ENCODE measurements at regions not wholly inside any gene's neighbourhood (a gene's known extent, or its start where the extent isn't known, plus 50 kb on each side); places are given as distances from the start of the nearest gene placed in this dataset.
A peak's percentile ranks its signal among the peaks of the same experiment; 100 is the strongest.

- ChIA-PET CTCF (no interaction called here), POLR2A (no interaction called here)
- intact Hi-C loops (cut with micrococcal nuclease): no loop called here
Observed at GRCh38 chr5:82747986-82748385, 329.2 kb downstream of the TMEM167A start.

GRCh38 chr5:82745016-82745415 lies 332.2 kb downstream of the TMEM167A start:
- H3K36me3 Mint-ChIP-seq: peaks cover 0 to 1% (median 0%) of the 10 kb centered on the region in 5 donors
- intact Hi-C loops (cut with micrococcal nuclease): no loop called here
- H3K9me3 Mint-ChIP-seq: peaks cover 0 to 2% (median 0%) of the 10 kb centered on the region in 11 donors
- H3K4me3 ChIP-seq (ENCODE audit: low read length): no peak overlapping the region
- no peaks in the 10 kb centered on the region for H3K36me3 ChIP-seq (ENCODE audit: control insufficient read depth in 2 of 3, insufficient read depth in 3 of 3, low read length in 3 of 3)
- CTCF ChIA-PET: no interaction called here
- no peak overlapping the region for H3K4me3 Mint-ChIP-seq
- ATAC-seq (no peak), DNase-seq (no peak)
- peaks cover 0 to 4% (median 0%) of the 10 kb centered on the region in 5 donors for H3K27me3 Mint-ChIP-seq
- H3K4me1 Mint-ChIP-seq: peaks cover 15 to 22% (median 21%) of the 10 kb centered on the region in 7 donors
- H3K27ac Mint-ChIP-seq: no peak overlapping the region
- H3K27me3 ChIP-seq (ENCODE audit: control insufficient read depth in 2 of 2, insufficient read depth in 2 of 2, low read length in 2 of 2): no peaks in the 10 kb centered on the region
- H3K9me3 ChIP-seq (ENCODE audit: control insufficient read depth in 2 of 3, low read length in 3 of 3): no peaks in the 10 kb centered on the region
- POLR2A ChIA-PET: no interaction called here
- peaks cover 0 to 17% of the 10 kb centered on the region in 2 donors for H3K4me1 ChIP-seq (ENCODE audit: control insufficient read depth in 2 of 2, insufficient read depth in 2 of 2, low read length in 2 of 2)
- H3K27ac ChIP-seq (ENCODE audit: low read depth, low read length): no peak overlapping the region

More at GRCh38 chr5:82747986-82748385, 329.2 kb downstream of the TMEM167A start:
- ATAC-seq (no peak), DNase-seq (no peak)
- Histone ChIP-seq H3K36me3 (ENCODE audit: control insufficient read depth in 2 of 3, insufficient read depth in 3 of 3, low read length in 3 of 3) (no peaks in the 10 kb centered on the region), H3K27ac (ENCODE audit: low read depth, low read length) (no peak overlapping the region), H3K4me3 (ENCODE audit: low read length) (no peak overlapping the region), H3K9me3 (ENCODE audit: control insufficient read depth in 2 of 3, low read length in 3 of 3) (no peaks in the 10 kb centered on the region), H3K4me1 (ENCODE audit: control insufficient read depth in 2 of 2, insufficient read depth in 2 of 2, low read length in 2 of 2) (peaks cover 0 to 17% of the 10 kb centered on the region in 2 donors), H3K27me3 (ENCODE audit: control insufficient read depth in 2 of 2, insufficient read depth in 2 of 2, low read length in 2 of 2) (no peaks in the 10 kb centered on the region)
- Mint-ChIP-seq H3K4me3 (peak overlapping the region in 3 of 10 donors; percentile 1 to 34 (median 12)), H3K9me3 (peaks cover 0 to 7% (median 0%) of the 10 kb centered on the region in 11 donors), H3K36me3 (peaks cover 0 to 6% (median 0%) of the 10 kb centered on the region in 5 donors), H3K27me3 (peaks cover 0 to 4% (median 0%) of the 10 kb centered on the region in 5 donors), H3K27ac (peak overlapping the region in 5 of 9 donors; percentile 2 to 84 (median 3)), H3K4me1 (peaks cover 15 to 22% (median 21%) of the 10 kb centered on the region in 7 donors)

DNA sequence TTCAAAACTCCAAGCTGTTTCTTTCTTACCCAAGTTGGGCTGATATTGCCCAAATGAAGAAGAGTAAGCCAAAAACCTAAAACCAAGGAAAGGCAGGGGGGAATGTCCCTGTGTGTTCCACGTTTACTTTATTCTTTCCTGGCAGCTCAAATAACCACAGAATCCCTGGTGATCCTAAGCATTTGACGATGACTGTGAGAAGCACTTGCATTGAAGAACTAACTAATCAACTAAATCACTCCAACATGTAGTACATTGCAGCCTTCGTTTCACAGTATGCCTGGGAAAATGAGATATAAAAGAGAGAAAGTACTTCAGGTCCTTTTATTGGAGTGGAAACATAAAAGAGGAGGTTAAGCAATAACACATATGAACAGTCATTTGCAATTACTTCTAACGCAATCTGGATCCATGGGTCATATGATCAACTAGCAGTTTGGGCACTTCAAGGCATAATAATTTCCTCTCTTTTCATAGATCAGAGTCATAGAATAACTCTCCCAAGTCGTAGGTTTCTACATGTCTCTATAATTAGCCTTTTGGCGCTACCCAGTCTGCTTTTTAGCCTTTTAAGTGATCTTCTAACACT lies 338.4 kb downstream of the TMEM167A start:
- ATAC-seq (no peak), DNase-seq (no peak)
- no peak overlapping the region for H3K27ac ChIP-seq (ENCODE audit: low read depth, low read length)
- Mint-ChIP-seq H3K4me3 (no peak overlapping the region), H3K36me3 (no peaks in the 10 kb centered on the region), H3K4me1 (peaks cover 0 to 2% (median 0%) of the 10 kb centered on the region in 7 donors), H3K27me3 (peaks cover 0 to 4% (median 3%) of the 10 kb centered on the region in 5 donors), H3K27ac (no peak overlapping the region), H3K9me3 (peaks cover 0 to 2% (median 0%) of the 10 kb centered on the region in 11 donors)
- H3K4me3 ChIP-seq (ENCODE audit: low read length): no peak overlapping the region
- no peaks in the 10 kb centered on the region for H3K9me3 ChIP-seq (ENCODE audit: control insufficient read depth in 2 of 3, low read length in 3 of 3)
- ChIA-PET POLR2A (no interaction called here), CTCF (no interaction called here)
- H3K36me3 ChIP-seq (ENCODE audit: control insufficient read depth in 2 of 3, insufficient read depth in 3 of 3, low read length in 3 of 3): no peaks in the 10 kb centered on the region
- intact Hi-C loops (cut with micrococcal nuclease): no loop called here
- no peaks in the 10 kb centered on the region for H3K4me1 ChIP-seq (ENCODE audit: control insufficient read depth in 2 of 2, insufficient read depth in 2 of 2, low read length in 2 of 2)
- no peaks in the 10 kb centered on the region for H3K27me3 ChIP-seq (ENCODE audit: control insufficient read depth in 2 of 2, insufficient read depth in 2 of 2, low read length in 2 of 2)

GRCh38 chr5:82735160-82735789 lies 341.9 kb downstream of the TMEM167A start:
- intact Hi-C loops (cut with micrococcal nuclease): no loop called here
- no peak overlapping the region for H3K4me3 Mint-ChIP-seq
- Histone ChIP-seq H3K4me3 (ENCODE audit: low read length) (no peak overlapping the region), H3K36me3 (ENCODE audit: control insufficient read depth in 2 of 3, insufficient read depth in 3 of 3, low read length in 3 of 3) (no peaks in the 10 kb centered on the region), H3K9me3 (ENCODE audit: control insufficient read depth in 2 of 3, low read length in 3 of 3) (no peaks in the 10 kb centered on the region), H3K27ac (ENCODE audit: low read depth, low read length) (no peak overlapping the region), H3K27me3 (ENCODE audit: control insufficient read depth in 2 of 2, insufficient read depth in 2 of 2, low read length in 2 of 2) (no peaks in the 10 kb centered on the region), H3K4me1 (ENCODE audit: control insufficient read depth in 2 of 2, insufficient read depth in 2 of 2, low read length in 2 of 2) (no peaks in the 10 kb centered on the region)
- ChIA-PET POLR2A (no interaction called here), CTCF (no interaction called here)
- H3K4me1 Mint-ChIP-seq: peaks cover 0 to 2% (median 0%) of the 10 kb centered on the region in 7 donors
- no peak overlapping the region for H3K27ac Mint-ChIP-seq
- ATAC-seq (no peak), DNase-seq (no peak)
- no peaks in the 10 kb centered on the region for H3K36me3 Mint-ChIP-seq
- H3K27me3 Mint-ChIP-seq: peaks cover 0 to 4% (median 3%) of the 10 kb centered on the region in 5 donors
- peaks cover 0 to 2% (median 0%) of the 10 kb centered on the region in 11 donors for H3K9me3 Mint-ChIP-seq

DNA sequence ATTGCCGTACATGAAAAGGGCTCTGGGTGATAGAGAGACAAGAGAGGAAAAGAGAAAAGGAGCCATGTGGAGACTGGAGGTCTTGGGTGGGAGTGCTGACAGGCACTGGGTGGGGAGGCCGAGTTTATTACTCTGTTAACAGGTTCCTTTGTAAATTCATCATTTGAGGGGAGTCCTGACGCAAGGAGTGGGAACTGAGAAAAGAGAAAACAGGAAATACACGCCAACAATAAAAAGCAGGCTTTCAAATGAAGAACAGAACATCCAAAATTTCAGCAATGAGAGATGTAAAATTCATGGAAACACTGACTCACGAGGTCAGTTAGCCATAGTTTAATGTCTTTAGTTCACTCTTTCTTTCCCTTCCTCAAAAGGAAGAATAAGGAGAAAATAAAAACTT lies 342.8 kb downstream of the TMEM167A start:
- H3K4me3 Mint-ChIP-seq: no peak overlapping the region
- DNase-seq (no peak), ATAC-seq (no peak)
- H3K4me1 ChIP-seq (ENCODE audit: control insufficient read depth in 2 of 2, insufficient read depth in 2 of 2, low read length in 2 of 2): no peaks in the 10 kb centered on the region
- no peak overlapping the region for H3K27ac ChIP-seq (ENCODE audit: low read depth, low read length)
- peaks cover 0 to 2% (median 0%) of the 10 kb centered on the region in 7 donors for H3K4me1 Mint-ChIP-seq
- no peak overlapping the region for H3K4me3 ChIP-seq (ENCODE audit: low read length)
- H3K9me3 ChIP-seq (ENCODE audit: control insufficient read depth in 2 of 3, low read length in 3 of 3): no peaks in the 10 kb centered on the region
- no peaks in the 10 kb centered on the region for H3K36me3 Mint-ChIP-seq
- H3K27me3 ChIP-seq (ENCODE audit: control insufficient read depth in 2 of 2, insufficient read depth in 2 of 2, low read length in 2 of 2): no peaks in the 10 kb centered on the region
- peaks cover 0 to 2% (median 0%) of the 10 kb centered on the region in 11 donors for H3K9me3 Mint-ChIP-seq
- CTCF ChIA-PET: no interaction called here
- intact Hi-C loops (cut with micrococcal nuclease): no loop called here
- no peaks in the 10 kb centered on the region for H3K36me3 ChIP-seq (ENCODE audit: control insufficient read depth in 2 of 3, insufficient read depth in 3 of 3, low read length in 3 of 3)
- peaks cover 0 to 4% (median 3%) of the 10 kb centered on the region in 5 donors for H3K27me3 Mint-ChIP-seq
- H3K27ac Mint-ChIP-seq: no peak overlapping the region
- POLR2A ChIA-PET: no interaction called here

GRCh38 chr5:82730913-82731312 lies 346.3 kb downstream of the TMEM167A start:
- Mint-ChIP-seq H3K4me3 (no peak overlapping the region), H3K4me1 (peaks cover 0 to 2% (median 0%) of the 10 kb centered on the region in 7 donors)
- CTCF ChIA-PET: no interaction called here

More at GRCh38 chr5:82730913-82731312, 346.3 kb downstream of the TMEM167A start:
- ATAC-seq (no peak), DNase-seq (no peak)
- H3K36me3 ChIP-seq (ENCODE audit: control insufficient read depth in 2 of 3, insufficient read depth in 3 of 3, low read length in 3 of 3): no peaks in the 10 kb centered on the region
- POLR2A ChIA-PET: no interaction called here
- Mint-ChIP-seq H3K27me3 (peaks cover 0 to 3% (median 0%) of the 10 kb centered on the region in 5 donors), H3K36me3 (peaks cover 0 to 2% (median 0%) of the 10 kb centered on the region in 5 donors), H3K27ac (no peak overlapping the region), H3K9me3 (peaks cover 0 to 9% (median 0%) of the 10 kb centered on the region in 11 donors)
- no peaks in the 10 kb centered on the region for H3K9me3 ChIP-seq (ENCODE audit: control insufficient read depth in 2 of 3, low read length in 3 of 3)
- H3K4me3 ChIP-seq (ENCODE audit: low read length): no peak overlapping the region
- no peaks in the 10 kb centered on the region for H3K27me3 ChIP-seq (ENCODE audit: control insufficient read depth in 2 of 2, insufficient read depth in 2 of 2, low read length in 2 of 2)
- intact Hi-C loops (cut with micrococcal nuclease): no loop called here
- H3K4me1 ChIP-seq (ENCODE audit: control insufficient read depth in 2 of 2, insufficient read depth in 2 of 2, low read length in 2 of 2): no peaks in the 10 kb centered on the region
- H3K27ac ChIP-seq (ENCODE audit: low read depth, low read length): no peak overlapping the region
